Gastrocnemius medialis (tissue), 4 donors: ENCODE measurements at regions not wholly inside any gene's neighbourhood (a gene's known extent, or its start where the extent isn't known, plus 50 kb on each side); places are given as distances from the start of the nearest gene placed in this dataset.

Experiments used
- POLR2A ChIP-seq, 2 donors: fragments of 450-650 bp; IDR thresholded peaks; one replicate each; pipeline ENCODE4 v1.6.1; 2017; ENCODE audit warnings: antibody characterized with exemption in 2 of 2, mild to moderate bottlenecking in 2 of 2, moderate library complexity in 2 of 2
- TF ChIP-seq, protein P1 (sequence below), 5 experiments: fragments of 450-650 bp in 3 of 5; fragments of 200-600 bp in 2 of 5; sonication (generic) in 2 of 5; IDR thresholded peaks in 4 of 5; conservative IDR thresholded peaks in 1 of 5; 1 replicate in 4 of 5; 2 replicates in 1 of 5; pipeline ENCODE4 v1.5.1; 2016 to 2019; ENCODE audit warnings: antibody characterized with exemption in 5 of 5, mild to moderate bottlenecking in 3 of 5, moderate library complexity in 3 of 5

DNA sequence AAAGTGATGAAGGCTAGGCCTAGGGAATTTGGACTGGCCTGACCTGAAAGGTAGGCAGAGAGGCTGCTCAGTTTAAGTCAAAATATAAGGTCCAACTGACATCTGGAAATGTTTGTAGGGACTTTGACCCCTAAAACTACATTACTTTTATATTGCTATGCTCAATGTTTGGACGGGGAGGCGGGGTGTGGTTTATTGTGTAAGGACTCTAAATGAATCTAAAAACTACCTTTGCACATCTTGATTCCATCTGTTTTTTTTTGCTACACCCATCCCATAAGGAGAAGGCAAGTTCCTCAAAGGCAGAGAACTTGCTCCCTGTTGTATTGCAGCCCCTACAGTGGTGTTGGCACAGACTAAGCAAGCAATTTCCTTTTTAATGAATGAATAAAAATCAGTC lies 227.1 kb downstream of the HACE1 start:
- TF ChIP-seq POLR2A (IDR thresholded peaks at IDR 0.05), result no peak
- TF ChIP-seq, protein P1, sequence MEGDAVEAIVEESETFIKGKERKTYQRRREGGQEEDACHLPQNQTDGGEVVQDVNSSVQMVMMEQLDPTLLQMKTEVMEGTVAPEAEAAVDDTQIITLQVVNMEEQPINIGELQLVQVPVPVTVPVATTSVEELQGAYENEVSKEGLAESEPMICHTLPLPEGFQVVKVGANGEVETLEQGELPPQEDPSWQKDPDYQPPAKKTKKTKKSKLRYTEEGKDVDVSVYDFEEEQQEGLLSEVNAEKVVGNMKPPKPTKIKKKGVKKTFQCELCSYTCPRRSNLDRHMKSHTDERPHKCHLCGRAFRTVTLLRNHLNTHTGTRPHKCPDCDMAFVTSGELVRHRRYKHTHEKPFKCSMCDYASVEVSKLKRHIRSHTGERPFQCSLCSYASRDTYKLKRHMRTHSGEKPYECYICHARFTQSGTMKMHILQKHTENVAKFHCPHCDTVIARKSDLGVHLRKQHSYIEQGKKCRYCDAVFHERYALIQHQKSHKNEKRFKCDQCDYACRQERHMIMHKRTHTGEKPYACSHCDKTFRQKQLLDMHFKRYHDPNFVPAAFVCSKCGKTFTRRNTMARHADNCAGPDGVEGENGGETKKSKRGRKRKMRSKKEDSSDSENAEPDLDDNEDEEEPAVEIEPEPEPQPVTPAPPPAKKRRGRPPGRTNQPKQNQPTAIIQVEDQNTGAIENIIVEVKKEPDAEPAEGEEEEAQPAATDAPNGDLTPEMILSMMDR (IDR thresholded peaks at IDR 0.05 in 4 of 5, conservative IDR thresholded peaks at IDR 0.05 in 1 of 5), result no peak
